ENCODE measurements at regions not wholly inside any gene's neighbourhood (a gene's known extent, or its start where the extent isn't known, plus 50 kb on each side); places are given as distances from the start of the nearest gene placed in this dataset.
"Not testable (repeated sequence)": the region's sequence is repeated elsewhere in the genome, so short reads cannot be mapped to it uniquely, and the experiment has no call there.

DNA sequence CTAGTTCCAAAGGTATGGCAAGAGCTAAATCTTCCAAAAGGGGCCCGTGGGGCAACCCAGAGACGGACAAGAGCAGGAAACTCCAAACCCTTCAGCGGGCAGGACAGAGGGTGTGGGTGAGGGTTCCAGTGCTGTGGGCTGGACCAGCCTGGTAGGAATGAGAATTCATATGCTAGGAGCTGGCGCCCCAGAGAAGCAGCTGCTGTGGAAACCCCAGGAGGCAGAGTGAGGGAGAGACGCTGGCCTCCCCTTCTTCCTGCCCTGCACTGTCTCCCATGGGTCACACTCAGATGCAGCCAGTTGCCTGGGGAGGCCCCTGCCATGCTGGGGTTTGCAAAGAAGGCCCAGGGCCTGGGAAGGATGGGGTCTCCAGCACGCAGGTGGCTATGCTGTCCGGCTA is 233.7 kb upstream of the FRG2C start:
- not testable (repeated sequence) for TF ChIP-seq CTCF (conservative IDR thresholded peaks at IDR 0.05; ENCODE audit: low read depth, low read length); MXI1 (IDR thresholded peaks at IDR 0.05; ENCODE audit: borderline replicate concordance, low read depth, low read length)

Measured in IMR-90 (cell line).